Erythroblast (primary cell): ENCODE measurements at regions not wholly inside any gene's neighbourhood (a gene's known extent, or its start where the extent isn't known, plus 50 kb on each side); places are given as distances from the start of the nearest gene placed in this dataset.
"Not testable (repeated sequence)": the region's sequence is repeated elsewhere in the genome, so short reads cannot be mapped to it uniquely, and the experiment has no call there.

Experiments
- GATA1 ChIP-seq: IDR thresholded peaks from 2 replicates; pipeline ENCODE4 v1.6.1; 2011; ENCODE audit warnings: low read depth, mild to moderate bottlenecking, control low read depth, low read length, moderate library complexity
- POLR2A ChIP-seq: IDR thresholded peaks from 2 replicates; pipeline ENCODE4 v1.6.1; 2011; ENCODE audit warnings: mild to moderate bottlenecking, low read length

GRCh38 chr16:80091453-80091852 lies 449.3 kb upstream of the DYNLRB2 start:
- not testable (repeated sequence) for TF ChIP-seq POLR2A, GATA1
